HG03175 (cell line): ENCODE measurements at regions not wholly inside any gene's neighbourhood (a gene's known extent, or its start where the extent isn't known, plus 50 kb on each side); places are given as distances from the start of the nearest gene placed in this dataset.

ENCODE experiments used
- ATAC-seq: cut with Tn5 transposase; IDR thresholded peaks from one replicate; pipeline ENCODE4 v1.9.1; 2021; ENCODE audit warnings: mild to moderate bottlenecking, moderate library complexity; ENCODE audit not compliant: unreplicated experiment

DNA sequence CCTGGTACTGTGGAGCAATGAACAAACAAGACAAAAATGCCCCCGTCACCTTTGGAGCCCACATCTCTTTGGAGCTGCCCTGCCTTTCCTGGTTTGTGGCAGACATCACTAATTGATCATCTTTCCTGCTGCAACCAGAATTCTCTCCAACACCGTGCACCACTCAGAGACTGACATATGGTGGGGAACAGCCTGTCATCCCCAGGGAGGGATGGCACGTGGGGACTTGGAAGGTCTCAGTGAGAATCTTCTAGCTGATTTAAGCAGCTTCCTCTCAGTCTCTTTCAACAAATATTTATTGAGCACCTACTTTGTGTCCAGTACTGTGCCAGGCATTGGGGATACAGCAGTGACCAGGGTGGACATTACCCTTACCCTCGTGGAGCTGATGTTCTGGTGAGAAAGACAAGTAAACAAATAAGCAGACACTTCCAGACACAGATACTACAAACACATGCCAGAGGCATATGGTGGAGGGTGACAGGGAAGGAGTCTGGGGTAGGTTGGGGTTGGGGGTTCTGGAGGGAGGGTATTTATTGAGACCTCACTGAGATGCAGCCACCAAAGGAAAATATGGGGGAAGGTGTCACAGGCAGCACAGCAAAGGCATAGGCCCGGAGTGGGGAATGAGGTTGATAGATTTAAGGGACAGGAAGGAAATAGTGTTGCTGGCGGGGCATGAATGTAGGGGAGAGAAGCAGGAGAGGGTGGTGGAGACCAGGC is 82.3 kb downstream of the CEBPB start:
- no peak for ATAC-seq

DNA sequence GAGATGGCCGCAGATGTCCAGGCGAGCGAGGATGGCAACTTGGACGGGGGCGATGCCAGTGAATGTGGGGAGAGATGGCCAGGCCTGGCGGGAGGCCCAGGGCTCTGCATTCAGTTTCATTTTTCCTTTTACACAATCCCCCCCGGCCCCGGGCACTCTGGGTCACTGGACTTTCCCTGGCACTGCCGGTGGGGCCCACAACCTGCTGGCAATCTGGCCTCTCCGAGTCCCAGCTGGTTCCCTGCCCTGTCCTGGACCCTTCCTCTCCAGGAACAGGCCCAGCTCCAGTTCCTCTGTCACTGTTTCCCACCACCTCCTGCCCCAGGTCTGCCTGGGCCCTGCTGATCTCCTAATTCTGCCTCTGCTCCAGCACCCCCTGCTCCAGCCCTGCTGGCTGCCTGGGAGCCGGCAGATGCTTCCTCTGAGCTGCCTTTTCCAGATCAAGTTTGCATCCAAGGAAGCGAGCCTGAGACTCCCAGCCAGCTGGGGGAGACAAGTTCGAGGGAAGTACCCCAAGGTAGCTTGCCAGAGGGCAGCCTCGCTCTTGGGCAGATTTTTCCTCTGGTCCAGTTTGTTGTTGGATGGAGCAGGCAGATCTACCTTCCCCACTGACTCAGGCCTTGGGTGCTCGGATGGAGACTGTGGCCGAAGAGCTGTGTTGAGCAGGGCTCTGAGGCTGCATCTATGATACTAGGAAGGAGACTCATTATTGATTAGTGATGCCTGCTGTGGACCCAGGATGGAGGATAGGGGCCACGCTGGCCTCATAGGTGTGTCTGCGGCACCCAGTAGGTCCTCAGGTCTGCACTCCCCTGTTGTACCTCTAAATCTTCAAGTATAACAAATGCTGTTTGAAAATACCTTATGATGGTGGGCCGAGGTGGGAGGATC is 83.2 kb downstream of the CEBPB start:
- ATAC-seq: no peak

DNA sequence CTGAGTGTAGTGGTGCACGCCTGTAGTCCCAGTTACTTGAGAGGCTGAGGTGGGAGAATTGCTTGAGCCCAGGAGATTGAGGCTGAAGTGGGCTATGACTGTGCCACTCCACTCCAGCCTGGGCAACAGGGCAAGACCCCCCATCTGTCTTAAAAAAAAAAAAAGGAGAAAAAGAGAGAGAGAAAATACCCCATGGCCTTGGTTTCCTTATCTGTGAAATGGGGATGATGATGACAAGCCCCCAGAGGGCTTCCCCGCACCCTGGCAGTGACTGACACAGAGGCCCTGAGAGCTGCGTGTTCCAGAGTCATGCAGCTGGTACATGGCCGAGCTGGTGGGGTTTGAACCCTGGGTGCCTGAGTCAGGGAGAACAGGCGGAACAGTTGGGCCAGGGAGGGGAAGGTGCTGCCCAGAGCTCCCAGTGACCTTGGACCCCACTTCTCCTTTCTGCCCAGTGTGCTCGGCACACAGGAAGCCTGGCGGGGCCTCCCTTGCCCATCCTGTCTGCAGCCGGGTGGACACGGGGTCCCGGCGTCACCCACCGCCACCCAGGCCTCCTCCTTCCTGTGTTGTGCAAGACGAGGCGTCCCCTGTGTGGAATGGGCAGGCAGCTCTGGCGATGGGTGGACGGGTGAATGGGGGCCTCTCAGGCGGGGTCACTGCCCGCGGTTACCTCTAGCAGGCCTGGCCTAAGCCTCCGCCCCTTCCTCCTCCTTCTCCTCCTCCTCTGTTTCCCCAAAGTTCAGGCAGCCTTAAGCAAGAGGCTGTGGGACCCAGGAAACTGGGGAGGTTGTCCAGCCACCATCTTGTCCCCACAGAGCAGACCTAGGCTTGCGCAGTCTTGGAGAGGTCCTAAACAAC is 84.2 kb downstream of the CEBPB start:
- ATAC-seq: no peak

DNA sequence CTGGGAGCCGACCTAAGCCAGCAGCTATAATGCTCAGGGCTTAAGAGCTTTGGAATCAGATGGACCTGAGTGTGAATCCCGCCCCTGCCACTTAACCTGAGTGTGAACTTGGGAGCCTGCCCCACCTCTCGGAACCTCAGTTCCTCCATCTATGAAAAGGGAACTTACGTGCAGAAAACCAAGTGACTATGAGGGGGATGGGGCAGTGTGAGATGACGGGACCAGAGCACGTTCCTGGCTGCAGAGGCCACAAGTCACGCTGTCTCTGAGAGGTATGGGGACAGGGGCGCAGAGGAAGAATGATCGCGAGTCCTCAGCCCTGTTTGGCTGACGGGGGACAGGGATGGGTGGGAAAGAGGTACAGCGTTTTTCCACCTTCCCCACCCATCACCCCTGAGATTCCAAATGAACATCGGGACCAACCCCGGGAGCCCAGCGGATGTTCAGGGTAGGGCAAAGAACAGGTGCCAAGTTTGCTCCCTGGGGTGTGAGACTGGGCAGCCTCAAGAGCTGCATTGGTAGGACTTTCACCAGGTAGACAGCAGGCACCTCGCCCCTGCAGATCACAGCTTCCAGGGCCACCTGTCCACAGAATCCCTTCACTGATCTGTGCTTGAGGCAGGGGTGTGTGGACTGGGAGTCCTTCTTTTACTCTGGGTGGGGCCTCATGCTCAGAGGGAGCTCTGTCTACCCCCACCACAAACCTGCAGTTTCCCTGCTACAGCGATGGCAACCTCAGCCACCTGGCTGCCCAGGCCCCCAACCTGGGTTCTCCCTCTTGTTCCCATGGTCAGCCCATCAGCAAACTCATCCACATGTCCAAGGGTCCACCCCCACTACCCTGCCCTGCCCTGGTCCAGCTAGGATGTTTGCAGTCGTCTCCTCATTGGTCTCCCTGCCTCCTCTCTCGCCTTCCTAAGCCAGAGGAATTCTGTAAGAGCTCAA is 85.8 kb downstream of the CEBPB start:
- no peak for ATAC-seq

DNA sequence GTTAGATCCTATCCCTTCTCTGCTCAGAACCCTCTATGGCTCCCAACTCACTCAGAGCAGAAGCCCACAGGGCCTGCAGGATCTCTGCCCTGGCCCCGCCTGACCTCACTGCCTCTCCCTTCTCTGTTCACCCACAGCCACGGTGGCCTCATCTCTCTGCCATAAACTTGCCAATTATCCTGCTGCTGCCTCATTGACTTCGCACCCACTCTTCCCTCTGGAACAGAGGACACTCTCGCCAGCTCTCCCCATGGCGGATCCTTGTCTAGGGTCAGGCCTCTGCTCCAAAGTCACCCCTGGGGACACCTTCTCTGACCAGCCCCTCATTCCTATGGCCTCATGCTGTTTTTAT is 86.4 kb downstream of the CEBPB start:
- ATAC-seq: no peak

DNA sequence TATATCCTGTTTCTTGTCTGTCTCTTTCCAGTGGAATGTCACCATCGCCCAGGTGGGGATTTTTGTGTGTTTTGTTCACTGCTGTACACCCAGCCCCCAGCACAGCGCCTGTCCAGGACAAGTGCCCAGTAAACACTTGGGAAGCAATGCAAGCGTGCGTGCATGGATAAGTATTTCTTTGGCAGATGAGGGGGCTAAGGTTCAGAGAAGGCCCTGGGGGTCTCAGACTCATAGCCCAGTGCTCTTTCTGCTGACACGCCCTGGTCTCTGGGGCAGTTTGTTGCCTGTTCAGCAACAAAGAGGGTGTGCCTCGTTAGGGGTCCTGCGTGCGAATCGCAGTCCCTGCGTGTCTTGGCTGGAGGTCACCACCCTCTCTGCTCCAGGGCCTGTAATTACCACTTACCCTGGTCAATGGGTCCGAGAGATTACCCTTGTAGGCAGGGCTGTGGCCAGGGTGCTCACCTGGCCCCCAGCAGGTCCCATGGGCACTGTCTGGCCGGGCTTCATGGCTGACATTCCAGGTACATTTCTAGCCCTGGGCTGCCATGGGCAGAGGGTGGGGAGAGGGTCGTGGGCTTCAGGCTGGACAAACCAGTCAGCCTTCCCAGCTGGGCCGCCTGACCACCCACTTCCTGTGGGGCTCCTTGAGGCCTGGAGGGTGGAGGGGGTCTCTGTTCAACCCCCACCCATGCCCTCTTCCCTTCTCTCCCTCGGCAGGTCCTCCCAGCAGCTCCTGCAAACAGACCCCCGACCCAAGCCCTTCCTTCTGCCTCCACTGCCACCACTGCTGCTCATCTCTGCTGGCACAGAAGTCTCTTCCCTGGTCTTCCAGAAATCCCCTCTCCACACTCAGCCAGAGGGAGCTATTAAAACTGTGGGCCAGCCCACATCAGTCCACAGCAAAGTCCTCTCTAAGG is 87.1 kb downstream of the CEBPB start:
- ATAC-seq: no peak

DNA sequence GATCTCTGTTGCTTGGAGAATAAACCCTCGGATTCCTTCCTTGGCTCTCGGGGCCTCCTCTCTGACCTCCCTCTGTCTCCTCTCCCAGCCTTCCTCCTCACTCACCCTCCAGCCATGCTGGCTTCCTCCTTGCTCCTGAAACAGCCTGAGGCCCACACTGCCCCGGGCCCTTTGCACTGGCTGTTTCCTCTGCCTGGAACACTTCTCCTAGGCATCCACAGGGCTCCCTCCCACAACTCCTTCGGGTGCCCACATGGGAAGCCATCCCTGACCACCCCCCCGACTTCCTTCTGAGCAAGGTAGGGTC is 87.7 kb downstream of the CEBPB start:
- ATAC-seq: no peak

DNA sequence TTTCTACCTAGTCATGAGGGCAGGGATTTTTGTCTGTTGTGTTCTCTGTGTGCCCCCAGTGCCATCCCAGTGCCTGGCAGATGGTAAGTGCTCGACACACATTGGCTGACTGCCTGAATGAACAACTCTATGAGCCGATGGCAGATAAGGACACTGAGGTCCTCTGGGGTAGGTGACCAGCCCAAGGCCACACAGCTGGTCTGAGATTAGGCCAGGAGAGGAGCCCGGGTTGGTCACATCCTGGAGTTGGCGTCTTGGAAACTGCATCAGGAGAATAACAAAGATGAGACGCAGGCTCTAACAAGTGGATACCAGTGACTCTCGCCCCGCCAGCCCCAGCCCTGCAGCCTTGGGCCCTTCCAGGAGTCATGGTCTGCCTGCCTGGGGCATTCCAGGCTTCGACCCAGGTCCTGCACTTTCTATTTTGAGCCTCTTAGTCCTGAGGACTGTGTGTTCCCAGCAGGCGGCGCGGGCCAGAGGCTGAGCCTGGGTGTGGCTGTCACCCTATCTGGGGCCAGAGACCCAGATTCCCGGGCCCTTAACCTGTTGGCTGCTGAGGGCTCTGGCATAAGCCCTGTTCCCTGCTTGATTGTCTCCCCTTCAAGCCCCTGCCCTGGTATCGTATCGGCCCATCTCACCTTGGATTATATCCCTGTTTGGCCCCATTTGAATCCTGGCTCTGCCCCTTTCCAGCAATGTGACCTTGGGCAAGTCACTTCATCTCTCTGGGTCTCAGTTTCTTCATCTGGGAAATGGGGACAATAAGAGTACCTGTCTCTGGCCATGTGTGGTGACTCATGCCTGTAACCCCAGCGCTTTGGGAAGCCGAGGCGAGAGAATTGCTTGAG is 88.3 kb downstream of the CEBPB start:
- no peak for ATAC-seq

DNA sequence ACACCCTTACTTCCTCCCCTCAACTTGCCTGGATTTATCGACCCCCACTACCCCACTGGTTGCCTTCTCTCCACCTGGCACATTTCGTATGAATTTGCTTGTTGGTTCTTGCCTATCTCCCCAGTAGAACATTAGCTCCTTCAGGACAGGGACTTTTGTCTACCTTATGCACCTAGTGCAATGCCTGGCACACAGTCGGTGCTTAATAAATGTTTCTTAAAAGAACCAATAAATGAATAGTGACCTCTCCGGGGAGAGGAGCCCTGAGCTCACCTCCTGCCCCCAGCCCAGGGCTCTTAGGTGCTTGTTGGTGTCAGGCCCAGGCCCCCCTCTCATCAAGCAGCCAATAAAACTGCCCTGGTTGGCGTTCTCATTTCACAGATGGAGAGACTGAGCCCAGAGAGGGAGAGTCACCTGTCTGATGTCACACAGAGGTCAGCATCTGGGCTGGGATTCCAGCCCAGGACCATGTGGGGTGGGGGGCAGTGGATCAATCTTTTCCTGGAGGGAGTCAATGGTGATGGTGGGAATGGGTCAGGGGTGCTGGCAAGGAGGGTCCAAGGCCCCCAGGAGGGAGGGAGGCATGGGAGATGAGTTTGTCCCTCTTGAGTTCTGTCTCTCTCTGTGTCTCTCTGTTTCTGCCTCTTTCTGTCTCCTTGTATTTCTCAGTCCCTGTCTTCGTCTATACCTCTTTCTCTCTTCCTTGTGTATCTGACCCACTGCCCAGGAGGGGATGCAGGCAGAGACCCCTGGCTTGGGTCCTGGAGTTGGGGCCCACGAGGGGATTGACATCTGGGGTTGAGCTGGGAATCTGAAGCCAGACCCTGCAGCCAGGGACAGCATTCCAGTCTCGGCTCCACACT is 89.6 kb downstream of the CEBPB start:
- ATAC-seq: no peak

DNA sequence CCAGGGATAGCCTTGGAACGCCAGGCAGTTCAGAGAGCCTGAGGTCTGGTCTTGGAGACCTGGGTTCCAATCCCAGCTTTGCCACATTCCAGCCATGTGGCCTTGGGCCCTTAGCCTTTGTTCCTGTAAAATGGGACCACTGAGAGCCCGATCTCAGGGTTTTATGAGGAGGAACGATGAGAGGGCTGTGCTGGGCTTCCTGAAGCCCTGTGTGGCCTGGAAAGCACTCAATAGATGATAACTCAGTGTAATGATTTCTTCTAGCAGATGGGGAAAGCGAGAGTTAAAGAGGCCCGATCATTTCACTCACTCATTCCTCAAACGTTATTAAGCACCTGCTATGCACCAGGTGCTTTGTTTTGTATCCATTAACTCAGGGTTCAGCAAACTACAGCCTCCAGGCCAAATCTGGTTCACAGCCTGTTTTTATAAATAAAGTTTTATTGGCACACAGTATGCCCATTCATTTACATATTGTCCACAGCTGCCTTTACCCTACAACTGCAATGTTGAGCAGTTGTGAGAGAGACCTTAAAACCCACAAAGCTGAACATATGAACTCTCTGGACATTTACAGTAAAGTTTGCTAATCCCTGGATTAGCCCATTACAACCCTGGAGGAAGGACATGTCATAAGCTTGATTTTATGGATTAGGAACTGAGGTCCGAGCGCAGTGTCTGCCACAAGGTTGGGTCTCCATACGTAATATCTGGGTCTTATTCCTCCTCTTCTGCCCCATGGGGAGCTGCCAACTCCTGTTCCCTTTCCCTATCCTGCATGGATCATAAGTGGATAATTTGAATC is 90.4 kb downstream of the CEBPB start:
- no peak for ATAC-seq

DNA sequence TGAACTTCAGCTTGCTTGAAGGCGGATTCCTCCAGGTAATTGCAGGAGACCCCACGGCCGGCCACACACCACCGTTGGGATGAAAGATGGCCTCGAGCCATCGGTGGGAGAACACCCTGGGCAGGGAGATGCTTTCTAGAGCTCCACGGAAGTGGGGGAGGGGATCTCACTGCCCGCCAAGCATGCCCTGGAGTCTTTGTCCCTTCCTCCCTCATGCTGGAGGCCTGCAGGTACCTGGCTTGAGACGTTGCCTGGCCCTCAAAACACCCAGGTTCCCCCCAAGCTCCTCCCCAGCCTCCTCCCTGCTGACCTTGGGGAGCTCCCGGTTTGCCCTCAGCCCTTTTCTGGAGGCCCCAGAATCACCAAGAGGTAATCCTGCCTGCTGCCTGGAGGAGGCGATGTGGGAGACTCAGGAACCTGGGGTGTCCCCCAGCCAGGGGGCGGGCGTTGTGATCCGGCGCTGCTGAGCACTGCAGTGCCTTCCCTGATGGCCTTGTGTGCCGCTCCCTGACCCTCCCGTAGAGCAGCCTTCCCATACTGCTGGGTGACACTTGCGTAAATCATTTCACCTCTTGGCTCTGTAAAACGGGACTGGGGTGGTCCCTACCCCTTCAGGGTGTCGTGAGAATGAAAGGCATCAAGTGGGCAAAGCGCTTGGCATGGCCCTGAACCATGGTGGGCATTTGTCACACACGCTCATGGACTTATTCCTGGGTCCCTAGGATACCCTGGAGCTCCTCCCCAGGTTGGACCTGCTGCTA is 91.4 kb downstream of the CEBPB start:
- no peak for ATAC-seq

DNA sequence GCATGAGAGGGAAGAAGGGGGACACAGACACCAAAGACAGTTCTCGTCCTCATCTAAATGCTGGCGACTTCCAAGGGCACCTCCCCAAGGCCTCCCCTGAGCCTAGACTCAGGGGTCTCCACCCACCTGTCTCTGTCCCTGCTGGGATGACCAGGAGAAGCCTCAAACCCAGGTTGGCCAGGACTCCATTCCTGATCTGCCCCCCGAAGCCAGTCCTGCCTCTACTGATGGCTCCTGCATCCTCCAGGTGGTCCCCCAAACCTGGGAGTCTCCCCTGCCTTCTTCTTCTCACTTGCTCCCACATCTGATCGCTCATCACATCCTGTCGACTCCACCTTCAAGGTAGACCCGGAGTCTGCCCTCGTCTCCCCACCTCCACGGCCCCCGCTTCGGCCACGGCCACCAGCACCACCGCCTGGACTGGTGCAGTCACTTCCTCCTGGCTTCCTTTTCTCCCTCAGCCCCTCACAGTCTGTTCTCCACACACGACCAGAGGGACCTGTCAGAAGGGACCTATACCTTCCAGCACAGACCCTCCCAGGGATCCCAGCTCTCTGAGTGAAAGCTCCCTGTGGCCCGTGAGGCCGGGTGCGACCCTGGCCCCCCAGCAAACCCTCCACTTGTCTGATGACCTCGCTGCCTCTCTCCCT is 92.1 kb downstream of the CEBPB start:
- no peak for ATAC-seq

DNA sequence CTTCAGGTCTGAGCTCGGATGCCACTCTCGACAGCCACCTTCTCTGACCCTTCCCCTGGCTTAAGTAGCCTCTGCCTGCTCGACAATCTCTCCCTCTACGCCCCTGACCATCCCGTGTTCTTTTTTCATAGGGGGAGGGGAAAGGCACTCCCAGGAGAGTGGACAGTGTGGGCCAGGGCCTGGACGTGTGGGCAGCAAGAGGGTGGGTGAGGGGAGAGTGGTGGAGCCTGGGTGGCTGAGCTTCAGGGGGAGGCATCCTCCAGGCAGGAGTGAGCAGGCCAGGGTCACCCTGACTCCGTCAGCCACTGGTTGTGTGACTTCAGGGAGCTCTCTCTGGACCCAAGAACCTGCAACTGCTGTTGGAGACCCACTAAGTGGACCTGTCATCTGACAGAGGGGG is 92.7 kb downstream of the CEBPB start:
- ATAC-seq: no peak

DNA sequence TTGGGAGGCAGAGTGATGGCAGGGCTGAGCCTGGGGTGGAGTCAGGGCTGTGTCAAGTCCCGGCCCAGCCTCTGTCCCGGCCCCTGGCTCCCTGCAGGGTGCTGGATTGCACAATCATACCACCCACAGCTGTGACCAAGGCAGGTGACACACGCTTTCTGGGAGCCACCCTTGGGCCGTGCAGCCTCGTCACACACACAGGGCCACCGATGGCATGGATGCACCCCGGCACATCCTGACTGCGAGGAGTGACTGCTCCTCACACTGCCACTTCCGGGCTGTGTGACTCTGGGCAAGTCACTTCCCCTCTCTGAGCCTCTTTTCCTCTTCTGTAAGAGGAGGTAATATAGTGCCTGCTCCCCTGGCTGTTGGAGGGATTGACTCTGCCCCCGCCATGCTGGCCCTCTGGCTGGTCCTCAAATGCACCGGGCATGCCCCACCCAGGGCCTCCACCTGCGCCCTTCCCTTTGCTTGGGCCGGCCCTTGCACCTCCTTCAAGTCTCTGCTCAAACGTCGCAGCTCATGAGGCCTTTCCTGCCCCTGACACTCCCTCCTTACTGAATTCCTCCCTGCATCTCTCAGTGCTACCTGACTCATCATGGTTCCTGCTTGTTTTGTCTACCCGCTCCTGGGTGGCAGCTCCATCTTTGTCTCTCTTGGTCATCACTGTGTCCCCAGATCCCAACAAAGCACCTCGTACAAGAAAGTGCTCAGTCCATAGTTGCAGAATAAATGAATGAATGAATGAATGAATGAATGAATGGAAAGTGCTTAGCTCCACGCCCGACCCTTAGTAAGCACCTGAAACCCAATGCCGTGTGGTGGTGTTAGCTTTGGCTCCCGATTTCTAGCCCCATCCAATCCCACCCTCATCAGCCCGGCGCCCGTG is 93.5 kb downstream of the CEBPB start:
- no peak for ATAC-seq
